ENCODE measurements at regions not wholly inside any gene's neighbourhood (a gene's known extent, or its start where the extent isn't known, plus 50 kb on each side); places are given as distances from the start of the nearest gene placed in this dataset.

GRCh38 chr2:152971685-152972084 lies 253.3 kb downstream of the ARL6IP6 start:
- no peaks in the 10 kb centered on the region for H3K27me3 Mint-ChIP-seq
- no peaks in the 10 kb centered on the region for H3K4me1 Mint-ChIP-seq (ENCODE audit: low read depth)
- CTCF ChIA-PET: no interaction called here
- POLR2A ChIA-PET: no interaction called here
- DNase-seq (no peak), ATAC-seq (no peak)
- no peak for TF ChIP-seq CTCF (IDR thresholded peaks at IDR 0.05)
- H3K9me3 Mint-ChIP-seq: peaks cover 7% of the 10 kb centered on the region
- intact Hi-C loops (cut with micrococcal nuclease): no loop called here
- H3K4me3 Mint-ChIP-seq: no peak overlapping the region
- H3K27ac Mint-ChIP-seq: no peak overlapping the region
- H3K36me3 Mint-ChIP-seq (ENCODE audit: low read depth): no peaks in the 10 kb centered on the region

GRCh38 chr2:152962446-152962845 lies 244.0 kb downstream of the ARL6IP6 start:
- Mint-ChIP-seq H3K27ac (no peak overlapping the region), H3K27me3 (no peaks in the 10 kb centered on the region), H3K36me3 (ENCODE audit: low read depth) (no peaks in the 10 kb centered on the region), H3K4me3 (no peak overlapping the region), H3K4me1 (ENCODE audit: low read depth) (no peaks in the 10 kb centered on the region), H3K9me3 (no peaks in the 10 kb centered on the region)
- ChIA-PET POLR2A (no interaction called here), CTCF (no interaction called here)
- ATAC-seq: no peak
- no peak for TF ChIP-seq CTCF (IDR thresholded peaks at IDR 0.05)
- no peak for DNase-seq
- intact Hi-C loops (cut with micrococcal nuclease): no loop called here

- Mint-ChIP-seq H3K36me3 (ENCODE audit: low read depth) (no peaks in the 10 kb centered on the region), H3K27ac (no peak overlapping the region), H3K4me1 (ENCODE audit: low read depth) (no peaks in the 10 kb centered on the region), H3K27me3 (no peaks in the 10 kb centered on the region), H3K9me3 (no peaks in the 10 kb centered on the region), H3K4me3 (no peak overlapping the region)
- ChIA-PET CTCF (no interaction called here), POLR2A (no interaction called here)
- ATAC-seq (no peak), DNase-seq (no peak)
- intact Hi-C loops (cut with micrococcal nuclease): no loop called here
- TF ChIP-seq CTCF (IDR thresholded peaks at IDR 0.05): no peak
Measured at GRCh38 chr2:152961351-152961750, 242.9 kb downstream of the ARL6IP6 start.

- POLR2A ChIA-PET: no interaction called here
- H3K4me1 Mint-ChIP-seq (ENCODE audit: low read depth): no peaks in the 10 kb centered on the region
Measured at GRCh38 chr2:152950126-152950525, 231.7 kb downstream of the ARL6IP6 start.

GRCh38 chr2:152944099-152944498 lies 225.7 kb downstream of the ARL6IP6 start:
- H3K4me3 Mint-ChIP-seq: no peak overlapping the region
- ATAC-seq: no peak
- ChIA-PET CTCF (no interaction called here), POLR2A (no interaction called here)
- H3K27ac Mint-ChIP-seq: no peak overlapping the region
- H3K4me1 Mint-ChIP-seq (ENCODE audit: low read depth): no peaks in the 10 kb centered on the region
- H3K27me3 Mint-ChIP-seq: peaks cover 2% of the 10 kb centered on the region
- no peak for TF ChIP-seq CTCF (IDR thresholded peaks at IDR 0.05)
- H3K36me3 Mint-ChIP-seq (ENCODE audit: low read depth): no peaks in the 10 kb centered on the region
- intact Hi-C loops (cut with micrococcal nuclease): no loop called here
- peaks cover 2% of the 10 kb centered on the region for H3K9me3 Mint-ChIP-seq
- no peak for DNase-seq

More at GRCh38 chr2:152950126-152950525, 231.7 kb downstream of the ARL6IP6 start:
- CTCF ChIA-PET: no interaction called here
- Mint-ChIP-seq H3K27me3 (no peaks in the 10 kb centered on the region), H3K27ac (no peak overlapping the region), H3K4me3 (no peak overlapping the region), H3K9me3 (no peaks in the 10 kb centered on the region), H3K36me3 (ENCODE audit: low read depth) (no peaks in the 10 kb centered on the region)
- DNase-seq (peak; percentile 2), ATAC-seq (no peak)
- intact Hi-C loops (cut with micrococcal nuclease): no loop called here
- TF ChIP-seq CTCF (IDR thresholded peaks at IDR 0.05): no peak
